Activated effector memory CD4-positive, alpha-beta T cell treated with Interleukin-2 at 50 U/mL for 16 hours (primary cell): ENCODE measurements at regions not wholly inside any gene's neighbourhood (a gene's known extent, or its start where the extent isn't known, plus 50 kb on each side); places are given as distances from the start of the nearest gene placed in this dataset.
"Not testable (repeated sequence)": the region's sequence is repeated elsewhere in the genome, so short reads cannot be mapped to it uniquely, and the experiment has no call there.

ENCODE experiments used
- DNase-seq: peaks from one replicate; pipeline ENCODE4 v3.0.0-alpha.2; 2020

DNA sequence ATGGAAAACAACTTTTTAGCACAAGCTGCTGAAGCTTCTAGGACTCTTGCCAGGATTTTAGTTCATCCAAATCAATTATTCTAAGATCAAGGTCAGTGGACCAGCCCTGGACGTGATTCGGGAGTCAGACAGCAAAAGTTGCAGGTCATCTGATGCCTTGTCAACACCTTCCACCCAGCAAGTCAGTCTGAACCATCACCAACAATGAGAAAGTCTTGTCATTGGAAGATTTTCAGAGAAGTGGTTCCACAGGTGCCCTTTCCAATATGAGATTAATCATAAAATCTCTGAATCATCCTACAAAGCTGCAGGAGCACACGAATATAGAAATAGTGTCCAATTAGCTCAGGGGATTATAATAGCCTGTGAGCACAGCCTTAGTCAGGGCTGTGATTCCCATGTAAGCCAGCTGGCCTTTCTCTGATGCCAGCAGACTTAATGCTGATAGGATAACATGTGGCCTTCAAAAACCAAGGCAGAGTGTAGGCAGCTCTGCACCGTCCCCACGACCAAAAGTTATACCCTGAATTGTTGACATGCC, 445.0 kb upstream of the TRPC7 start:
- DNase-seq, result no peak

DNA sequence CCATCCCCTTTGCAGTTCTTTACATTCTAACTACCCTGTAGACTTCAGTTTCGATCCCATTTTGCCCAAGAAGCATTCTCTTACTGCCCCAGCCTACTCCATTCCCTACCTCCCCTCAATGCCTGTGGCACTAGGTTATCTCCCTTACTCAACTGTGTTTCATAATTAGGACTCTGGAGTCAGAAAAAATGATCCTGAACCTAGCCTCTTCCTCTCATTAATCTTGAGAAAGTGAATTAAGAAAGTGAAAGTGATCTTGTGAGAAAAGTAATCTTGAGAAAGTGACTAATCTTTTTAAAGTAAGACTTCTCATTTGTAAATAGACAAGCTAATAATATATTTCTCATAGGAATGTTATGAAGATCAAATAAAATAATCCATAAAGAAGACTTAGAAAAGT, 444.0 kb upstream of the TRPC7 start:
- DNase-seq, result no peak

DNA sequence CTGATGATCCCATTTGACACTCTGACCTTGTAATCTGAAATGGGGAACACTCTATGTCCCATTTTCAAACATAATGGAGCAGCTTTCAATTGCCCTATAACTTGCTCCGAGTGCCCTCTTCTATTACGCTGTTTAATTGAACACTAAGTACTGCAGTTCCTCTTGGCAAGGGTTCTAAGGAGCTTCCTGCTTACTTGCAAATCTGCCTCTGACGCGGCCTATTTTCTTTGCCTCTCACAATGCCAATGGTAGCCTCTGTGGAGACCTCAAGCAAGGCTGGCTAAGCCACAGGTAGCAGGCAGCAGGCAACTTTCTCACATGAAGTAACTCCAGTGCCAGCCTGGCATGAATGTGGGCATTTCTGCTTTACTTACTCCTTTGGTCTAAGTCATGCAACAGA, 443.4 kb upstream of the TRPC7 start:
- DNase-seq, result no peak

DNA sequence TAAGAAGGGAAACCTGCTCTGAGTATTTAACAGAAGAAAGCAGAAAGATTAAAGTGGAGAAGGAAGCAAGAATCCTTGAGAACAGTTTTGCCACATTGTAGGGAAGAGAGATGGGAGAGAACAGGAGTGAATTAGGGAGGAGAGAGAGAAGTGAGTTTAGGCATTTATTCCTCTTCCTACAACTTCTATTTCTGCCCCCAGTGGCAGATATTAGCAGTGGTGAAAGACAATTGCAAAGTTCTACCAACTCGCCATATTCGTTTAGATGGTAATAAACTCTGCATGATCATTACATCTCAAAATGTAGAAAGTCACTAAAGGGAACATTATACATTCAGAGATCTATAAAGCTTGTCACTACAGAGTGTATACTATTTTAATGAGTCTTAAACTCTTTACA, 440.1 kb upstream of the TRPC7 start:
- no peak for DNase-seq

DNA sequence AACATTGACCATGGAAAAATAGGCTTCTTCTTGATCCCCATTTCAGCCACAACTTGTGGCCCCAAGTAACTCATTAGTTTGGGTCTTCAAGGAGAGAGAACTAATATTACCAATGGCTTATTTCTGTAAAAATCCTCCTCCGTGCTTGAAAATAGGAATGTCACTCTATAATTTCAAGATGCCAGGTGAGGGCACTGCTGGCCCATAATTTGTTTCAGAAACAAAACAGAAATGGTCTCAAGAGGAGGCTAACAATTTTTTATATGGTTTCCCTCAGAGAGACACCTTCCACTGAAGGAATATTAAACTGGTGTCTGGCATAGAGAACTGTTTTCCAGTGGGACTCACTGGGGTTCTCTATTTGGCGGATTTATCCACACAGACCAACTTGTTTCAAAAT, 437.0 kb upstream of the TRPC7 start:
- DNase-seq, result no peak

DNA sequence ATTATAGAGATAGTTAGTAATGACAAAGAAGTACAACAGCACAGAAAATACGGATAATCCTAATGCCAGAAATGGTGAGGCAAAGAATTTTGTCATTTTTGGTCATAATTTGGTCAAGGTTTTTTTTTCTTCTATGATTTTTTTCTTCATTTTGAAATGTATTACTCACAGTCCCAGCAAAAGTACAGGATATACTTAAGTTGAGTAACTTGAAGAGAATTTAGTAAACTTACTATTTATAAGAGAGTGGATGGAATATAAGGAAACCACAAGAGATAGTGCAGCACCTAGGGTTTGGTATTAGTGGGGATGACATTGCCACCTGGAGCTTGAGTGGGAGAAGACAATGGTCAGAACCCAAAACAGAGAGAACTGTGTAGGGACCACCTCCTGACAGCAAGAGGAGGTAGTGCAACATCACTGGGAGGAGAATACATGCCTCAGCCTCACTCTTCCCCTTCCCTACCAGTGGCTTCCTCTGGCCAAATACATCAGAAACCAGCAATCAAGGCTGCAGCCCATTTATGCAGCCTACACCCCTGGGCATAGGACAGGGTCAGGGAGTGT, 434.5 kb upstream of the TRPC7 start:
- no peak for DNase-seq

DNA sequence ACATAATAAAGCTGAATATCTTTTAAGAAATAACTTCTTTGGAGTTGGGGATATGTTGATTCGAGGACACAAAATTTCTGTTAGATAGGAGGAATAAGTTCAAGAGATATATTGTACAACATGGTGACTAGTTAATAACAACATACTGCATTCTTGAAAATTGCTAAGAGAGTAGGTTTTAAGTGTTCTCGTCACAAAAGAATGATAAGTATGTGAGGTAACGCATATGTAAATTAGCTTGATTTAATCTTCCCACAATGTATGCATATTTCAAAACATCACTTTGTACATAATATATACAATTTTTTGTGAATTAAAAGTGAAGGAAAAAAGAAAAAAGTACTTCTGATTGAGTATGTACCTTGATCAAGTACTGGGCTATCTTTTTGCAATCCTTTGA, 428.0 kb upstream of the TRPC7 start:
- no peak for DNase-seq

DNA sequence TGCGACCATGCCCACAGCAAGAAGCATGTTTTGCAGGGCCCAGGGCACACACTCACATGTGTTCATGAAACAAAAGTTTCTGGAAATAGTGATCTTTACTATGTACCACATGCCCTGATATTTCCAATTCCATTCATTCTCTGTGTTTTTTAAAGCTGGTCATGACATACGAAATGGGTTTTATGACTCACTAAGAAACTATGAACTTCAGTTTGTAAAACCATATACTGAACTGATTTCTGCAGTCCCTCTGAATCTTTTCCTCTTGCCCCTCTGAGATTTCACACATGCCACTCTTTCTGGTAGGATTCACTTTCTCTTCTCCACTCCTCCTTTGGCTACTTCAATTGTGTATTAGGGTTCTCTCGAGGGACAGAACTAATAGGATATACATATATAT, 416.1 kb upstream of the TRPC7 start:
- no peak for DNase-seq

DNA sequence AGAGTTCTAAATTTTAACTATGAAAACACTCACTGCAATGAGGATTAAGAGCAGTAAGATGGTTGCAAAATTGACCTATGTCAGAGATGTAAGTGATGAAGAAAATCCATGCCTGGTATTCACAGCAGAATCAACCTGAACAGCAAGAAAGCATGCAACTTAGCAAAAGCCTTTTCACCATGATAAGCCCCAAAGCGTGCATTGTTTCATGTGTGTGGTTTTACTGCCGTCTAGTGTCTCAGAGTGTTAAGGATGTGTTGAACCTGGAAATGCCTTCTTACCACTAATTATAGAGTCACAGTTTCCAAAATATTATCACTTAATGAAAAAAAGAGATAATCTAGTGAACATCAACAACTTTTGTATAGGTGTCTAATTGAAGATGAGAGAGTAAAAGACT, 415.2 kb upstream of the TRPC7 start:
- no peak for DNase-seq

DNA sequence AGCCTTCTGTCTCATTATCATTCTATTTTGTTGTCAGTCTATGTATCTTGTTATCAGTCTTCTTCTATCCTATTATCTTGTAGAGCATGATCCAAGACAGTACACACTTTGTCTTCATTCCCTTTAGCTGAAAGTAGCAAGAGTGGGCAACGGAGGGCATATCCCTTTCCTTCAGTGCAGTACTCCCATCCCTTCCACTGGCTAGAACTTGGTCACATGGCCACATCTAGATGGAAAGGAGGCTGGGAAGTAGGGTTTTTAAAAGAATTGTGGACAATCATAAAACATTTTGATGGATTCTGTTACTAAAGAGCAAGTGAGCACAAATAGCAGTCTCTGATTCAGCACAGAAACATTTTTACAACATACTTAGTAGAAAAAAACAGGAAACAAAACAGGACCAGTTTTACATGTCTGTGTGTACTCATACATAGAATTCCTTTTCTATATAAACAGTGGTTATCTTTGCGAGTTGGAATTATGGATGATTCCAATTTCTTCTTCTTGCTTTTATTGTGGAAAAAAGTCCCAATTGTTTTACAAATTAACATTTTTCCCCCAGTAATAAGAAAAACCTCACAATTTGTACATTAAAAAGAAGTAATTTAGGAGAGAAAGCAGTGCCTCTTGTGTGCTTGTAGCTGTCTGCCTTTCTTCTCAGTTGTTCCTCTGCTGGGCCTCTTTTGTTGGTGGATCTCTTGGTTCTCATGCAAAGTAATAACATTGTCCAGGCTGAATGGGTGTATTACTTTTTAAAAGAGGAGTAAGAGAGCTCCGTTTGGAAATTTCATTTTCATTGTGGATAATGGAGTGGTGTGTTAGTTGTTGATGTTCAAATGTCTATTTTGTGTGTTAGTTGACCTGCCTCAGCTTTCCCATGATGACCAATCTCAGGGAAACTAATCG, 410.9 kb upstream of the TRPC7 start:
- DNase-seq, result no peak

DNA sequence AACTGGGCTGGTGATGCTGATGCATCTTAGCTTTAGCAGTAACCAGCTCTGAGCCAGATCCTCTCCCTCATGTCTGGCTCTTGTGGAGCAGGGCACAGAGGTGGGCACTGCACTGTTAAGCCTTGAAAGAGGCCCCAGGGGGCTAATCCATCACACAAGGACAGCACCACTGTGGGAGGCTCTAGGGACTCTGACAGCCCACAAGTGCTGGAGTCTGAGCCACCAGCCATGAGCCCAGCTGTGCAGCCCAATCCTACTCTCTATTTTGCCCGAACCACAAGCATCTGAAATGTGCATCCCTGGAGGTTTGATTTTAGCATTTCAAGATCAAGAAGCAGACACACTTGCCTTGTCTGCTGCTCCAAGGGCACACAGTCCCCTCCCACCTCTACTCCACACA, 407.1 kb upstream of the TRPC7 start:
- no peak for DNase-seq

DNA sequence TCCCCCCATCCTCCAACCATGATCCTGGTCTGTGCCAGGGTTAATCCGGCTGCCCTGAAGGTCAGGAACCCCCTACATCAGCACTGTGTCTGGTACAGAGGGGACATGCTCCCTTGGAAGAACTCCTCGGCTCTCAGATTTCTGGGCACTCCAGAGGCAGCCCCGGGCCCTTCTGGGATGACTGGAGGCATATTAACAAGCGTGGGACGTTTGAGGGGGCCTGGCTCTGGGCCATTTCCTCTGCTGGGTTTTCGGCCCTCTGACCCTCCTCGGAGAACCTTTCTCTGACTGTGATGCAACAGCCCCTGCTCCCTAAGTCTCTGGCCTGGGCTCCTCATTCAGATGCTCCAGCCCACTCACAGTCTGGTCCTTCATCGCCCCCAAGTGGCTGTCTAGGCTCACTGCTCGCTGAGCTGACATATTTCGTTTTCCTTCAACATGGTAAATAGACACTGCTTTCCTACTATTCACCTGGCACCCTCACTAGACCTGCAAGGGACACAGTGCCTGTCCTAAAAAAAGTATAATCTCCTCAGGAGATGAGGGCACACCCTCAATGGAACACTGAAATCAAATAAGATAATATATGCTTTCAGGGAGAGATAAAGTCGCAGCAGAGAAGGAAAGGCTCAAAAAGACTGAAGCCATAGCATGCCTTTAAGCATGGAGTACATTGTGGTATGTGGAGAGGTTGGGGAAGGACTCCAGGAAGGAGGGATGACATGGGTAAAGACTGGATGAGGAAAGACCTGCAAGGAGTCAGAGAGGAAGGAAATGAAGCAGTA, 404.7 kb upstream of the TRPC7 start:
- peak; percentile 2 for DNase-seq

DNA sequence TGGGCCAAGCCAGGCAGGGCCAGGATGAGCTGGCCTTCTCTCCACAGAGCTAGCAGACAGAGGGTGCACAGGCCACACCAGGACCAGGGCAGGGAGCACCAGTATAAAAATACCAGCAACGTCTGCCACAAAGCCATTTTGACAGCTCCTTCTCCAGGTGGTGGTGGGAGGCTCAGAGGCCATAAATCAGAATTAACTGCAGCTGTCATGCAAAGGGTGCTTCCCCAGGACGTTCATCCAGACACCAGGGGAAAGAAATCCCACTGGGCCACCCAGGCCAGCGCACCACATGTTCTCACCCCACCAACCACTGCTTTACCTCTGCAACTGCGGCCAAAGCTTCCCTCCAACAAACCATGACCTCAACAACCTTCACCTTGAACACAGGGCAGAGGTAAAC, 403.7 kb upstream of the TRPC7 start:
- DNase-seq, result no peak

DNA sequence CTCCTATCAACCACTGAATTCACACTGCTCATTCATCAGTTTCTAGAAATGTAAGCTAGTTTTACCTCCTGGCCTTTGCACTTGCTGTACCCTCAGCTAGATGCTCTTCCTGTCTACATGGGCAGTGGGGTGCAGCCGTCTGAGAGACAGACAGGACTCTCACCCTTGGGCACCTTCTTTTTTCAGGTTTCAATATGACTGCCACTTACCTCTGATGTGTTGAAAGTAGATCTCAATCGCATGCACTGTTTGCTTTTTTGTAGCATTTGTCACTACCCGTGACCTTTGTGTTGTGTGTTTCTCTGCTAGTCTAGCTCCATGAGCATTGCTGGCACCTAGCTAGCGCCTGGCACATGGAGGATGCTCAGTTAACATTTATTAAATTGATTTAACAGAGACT, 403.1 kb upstream of the TRPC7 start:
- DNase-seq, result no peak

DNA sequence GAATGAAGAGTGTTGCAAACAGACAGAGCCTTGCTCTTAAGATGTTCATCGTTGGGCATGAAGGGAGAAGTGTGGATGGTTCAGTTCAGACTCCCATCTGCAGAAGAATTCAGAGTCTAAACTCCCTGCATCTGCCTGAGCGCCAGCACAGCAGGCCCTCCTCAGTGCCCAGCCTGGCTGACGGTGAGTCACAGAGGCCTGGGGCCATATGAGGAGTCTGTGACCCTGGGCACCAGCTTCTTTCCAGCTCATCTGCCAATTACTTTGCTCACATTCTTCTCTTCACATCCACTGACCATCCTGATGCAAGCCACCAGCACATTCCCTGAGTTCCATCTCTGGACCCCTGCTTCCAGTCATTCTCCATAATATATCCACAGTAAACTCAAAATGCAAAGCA, 401.1 kb upstream of the TRPC7 start:
- no peak for DNase-seq

DNA sequence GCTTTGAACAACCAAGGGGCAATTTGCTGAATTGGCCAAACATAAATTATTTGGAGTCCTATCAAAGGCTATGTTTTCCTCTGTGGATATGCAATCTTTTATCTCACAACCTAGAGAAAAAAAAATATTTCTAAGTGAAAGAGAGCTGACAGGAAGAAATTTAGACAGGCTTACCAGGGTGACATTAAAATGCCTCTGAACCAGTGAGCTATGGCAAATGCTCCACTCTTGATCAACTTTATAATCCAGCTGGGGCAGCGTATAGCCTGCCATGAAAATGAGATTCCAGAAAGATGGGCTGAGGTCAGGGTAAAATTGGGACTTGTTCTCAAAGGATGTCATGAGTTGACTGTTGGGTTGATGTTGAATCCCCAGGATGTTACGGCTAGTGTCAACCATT, 399.3 kb upstream of the TRPC7 start:
- DNase-seq, result no peak

DNA sequence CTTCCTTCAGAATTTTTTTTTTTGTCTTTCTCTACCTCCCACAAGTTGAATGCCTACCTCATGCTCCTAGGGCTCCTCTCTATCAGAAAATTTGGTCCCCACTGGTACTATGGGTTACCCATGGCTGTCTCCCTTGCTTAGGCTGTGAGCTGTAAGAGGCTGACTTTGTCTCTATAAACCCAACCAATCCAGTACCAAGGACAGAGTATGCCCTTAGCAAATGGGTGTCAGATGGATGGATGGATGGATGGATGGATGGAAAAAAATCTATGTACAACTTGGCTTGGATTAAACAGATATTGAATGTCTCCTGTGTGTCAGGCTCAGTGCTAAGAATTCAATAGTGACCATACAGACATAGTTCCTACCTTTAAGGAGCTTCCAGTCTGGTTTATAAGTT, 398.2 kb upstream of the TRPC7 start:
- DNase-seq, result no peak

DNA sequence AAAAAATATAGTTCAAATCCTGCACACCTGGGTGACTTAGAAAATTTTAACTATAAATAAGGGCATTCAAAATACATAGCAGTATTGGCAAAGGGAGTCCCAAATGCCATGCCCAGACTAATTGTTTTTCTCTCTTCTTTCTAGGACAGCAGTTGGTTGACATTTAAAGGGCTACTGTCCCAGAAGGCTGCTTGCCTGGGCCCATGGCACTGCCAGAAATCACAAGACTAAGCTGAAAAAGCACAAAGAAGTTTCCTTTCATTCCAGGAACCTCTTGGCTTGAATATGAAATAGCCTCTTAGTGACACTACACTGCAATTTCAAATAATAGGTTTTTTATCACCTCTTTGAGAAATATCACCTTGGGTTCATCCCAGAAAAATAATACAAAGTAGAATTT, 388.9 kb upstream of the TRPC7 start:
- DNase-seq, result no peak

DNA sequence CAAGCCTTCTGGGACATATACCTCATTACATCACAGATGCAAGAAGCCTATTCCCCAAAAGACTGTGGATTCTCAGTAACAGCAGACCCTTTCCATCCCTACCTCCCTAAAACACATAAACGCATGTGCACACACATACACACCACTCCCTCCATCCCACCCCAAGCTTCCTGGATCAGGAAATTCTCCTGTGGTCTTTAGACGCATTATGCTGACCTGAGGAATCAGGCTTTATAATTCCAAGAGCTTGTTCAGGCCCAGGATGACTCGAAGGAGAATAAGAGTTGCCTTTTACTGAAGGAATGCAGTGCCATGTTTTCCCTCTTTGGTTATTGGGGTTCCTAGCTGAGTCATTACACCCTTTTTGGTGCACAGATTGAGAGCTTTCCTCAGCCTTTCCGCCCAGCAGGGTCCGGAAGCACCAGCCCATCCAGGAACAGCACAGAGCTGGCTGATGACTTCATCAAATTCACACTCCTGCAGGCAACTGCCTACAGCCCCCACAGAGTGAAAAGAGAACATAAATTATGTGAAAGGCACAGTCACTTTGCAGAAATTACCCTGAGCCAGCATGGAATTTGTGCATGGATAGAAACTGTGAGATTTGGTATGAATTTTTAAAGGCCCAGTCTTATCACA, 385.0 kb upstream of the TRPC7 start:
- no peak for DNase-seq

DNA sequence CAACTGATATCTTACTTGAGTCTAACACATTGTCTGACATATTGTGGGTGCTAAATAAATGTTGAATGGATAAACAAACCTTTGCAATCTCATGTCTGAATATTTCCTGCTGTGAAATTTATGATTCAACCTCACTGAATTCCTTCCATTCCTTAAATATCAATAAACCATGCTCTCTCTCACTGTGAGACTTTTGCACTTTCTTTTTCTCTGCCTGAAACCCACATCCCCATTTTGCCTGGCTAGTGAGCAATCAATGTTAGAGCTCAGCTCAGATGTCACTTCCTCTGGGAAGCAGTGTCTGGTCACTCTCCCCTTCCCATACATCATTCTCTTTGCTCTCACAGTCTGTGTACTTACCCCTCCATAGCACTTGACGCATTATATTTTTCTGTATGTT, 383.7 kb upstream of the TRPC7 start:
- DNase-seq, result no peak

DNA sequence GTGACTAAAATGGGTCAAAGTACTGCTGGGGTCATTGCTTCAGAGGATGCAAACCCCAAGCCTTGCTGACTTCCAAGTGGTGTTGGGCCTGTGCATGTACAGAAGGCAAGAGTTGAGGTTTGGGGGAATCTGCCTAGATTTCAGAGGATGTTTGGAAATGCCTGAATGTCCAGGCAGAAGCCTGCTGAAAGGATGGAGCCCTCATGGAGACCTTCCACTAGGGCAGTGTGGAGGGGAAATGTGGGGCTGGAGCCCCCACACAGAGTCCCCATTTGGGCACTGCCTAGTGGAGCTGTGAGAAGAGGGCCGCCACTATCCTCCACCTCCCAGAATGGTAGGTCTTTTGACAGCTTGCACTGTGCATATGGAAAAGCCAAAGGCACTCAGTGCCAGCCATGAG, 377.7 kb upstream of the TRPC7 start:
- DNase-seq, result no peak

DNA sequence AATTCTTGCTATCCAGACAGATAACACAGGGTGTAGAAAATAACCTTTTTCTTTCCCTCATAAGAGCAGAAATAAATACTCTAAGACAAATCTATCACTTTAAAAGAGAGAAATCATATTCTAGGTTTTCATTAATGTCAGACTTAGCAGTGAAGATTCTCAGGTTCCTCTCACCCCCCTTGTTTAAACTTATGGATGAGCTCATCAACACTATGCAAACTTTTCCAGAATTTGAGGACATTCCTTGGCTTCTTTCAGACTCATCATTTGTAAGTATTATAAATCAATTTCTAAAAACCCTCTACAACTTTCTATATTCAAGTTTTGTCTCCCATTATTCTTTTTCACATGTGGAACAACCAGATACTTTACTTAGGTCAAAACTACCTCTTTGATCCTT, 374.9 kb upstream of the TRPC7 start:
- no peak for DNase-seq

DNA sequence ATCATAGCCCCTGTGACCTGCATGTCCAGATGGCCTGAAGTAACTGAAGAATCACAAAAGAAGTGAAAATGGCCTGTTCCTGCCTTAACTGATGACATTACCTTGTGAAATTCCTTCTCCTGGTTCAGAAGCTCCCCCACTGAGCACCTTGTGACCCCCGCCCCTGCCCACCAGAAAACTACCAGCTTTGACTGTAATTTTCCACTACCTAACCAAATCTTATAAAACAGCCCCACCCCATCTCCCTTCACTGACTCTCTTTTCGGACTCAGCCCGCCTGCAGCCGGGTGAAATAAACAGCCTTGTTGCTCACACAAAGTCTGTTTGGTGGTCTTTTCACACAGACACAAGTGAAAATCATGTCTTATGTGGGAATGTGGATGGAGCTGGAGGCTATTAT, 373.9 kb upstream of the TRPC7 start:
- DNase-seq, result not testable (repeated sequence)
